ENCODE measurements at regions not wholly inside any gene's neighbourhood (a gene's known extent, or its start where the extent isn't known, plus 50 kb on each side); places are given as distances from the start of the nearest gene placed in this dataset.

DNA sequence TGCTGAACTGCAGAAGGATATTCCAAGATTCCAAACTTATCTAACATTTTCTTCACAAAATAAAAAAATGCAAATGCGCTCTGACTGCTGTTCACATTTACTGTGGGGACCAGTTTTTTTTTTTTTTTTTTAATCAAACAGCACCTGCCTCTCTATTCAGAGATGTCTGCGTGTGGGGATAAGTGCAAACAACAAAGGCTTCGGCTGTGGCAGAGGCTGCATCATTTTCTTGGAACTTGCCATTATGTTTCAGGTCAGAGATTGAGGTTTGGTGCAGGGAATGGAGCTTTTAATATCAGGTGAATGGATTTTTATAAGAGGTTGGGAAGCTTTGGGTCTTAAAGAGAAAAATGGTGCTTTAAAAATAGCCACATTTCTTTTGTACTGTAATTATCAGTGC, 78.2 kb upstream of the TET2 start:
- TF ChIP-seq TAF1 (IDR thresholded peaks at IDR 0.05; ENCODE audit: borderline replicate concordance, insufficient read depth, low read length) (no peak), POLR2AphosphoS5 (IDR thresholded peaks at IDR 0.05; ENCODE audit: low read depth, low read length) (no peak), FOXP2 (optimal IDR thresholded peaks at IDR 0.05; ENCODE audit: borderline replicate concordance, extremely low read depth, extremely low read length, insufficient read depth) (no peak)

Data from PFSK-1 (cell line).